Hepatocyte (in vitro differentiated cells): ENCODE measurements at regions not wholly inside any gene's neighbourhood (a gene's known extent, or its start where the extent isn't known, plus 50 kb on each side); places are given as distances from the start of the nearest gene placed in this dataset.

Experiments used
- DNase-seq: peaks from one replicate; pipeline ENCODE4 v3.0.0-alpha.2; 2016; ENCODE audit warnings: low spot score
- H2AFZ ChIP-seq: fragments of 200-600 bp; sonication (generic); 2 replicates; pipeline ENCODE4 v1.6.0; 2016; ENCODE audit warnings: antibody characterized with exemption, mild to moderate bottlenecking
- H3K27ac ChIP-seq: fragments of 200-600 bp; sonication (generic); 2 replicates; pipeline ENCODE4 v1.5.1; 2016; ENCODE audit warnings: mild to moderate bottlenecking
- H3K27me3 ChIP-seq: fragments of 200-600 bp; sonication (generic); 2 replicates; pipeline ENCODE4 v1.6.1; 2016
- H3K36me3 ChIP-seq: fragments of 200-600 bp; sonication (generic); replicated peaks from 2 replicates; pipeline ENCODE4 v1.5.1; 2016; ENCODE audit warnings: low read depth; ENCODE audit not compliant: insufficient read depth
- H3K4me1 ChIP-seq: fragments of 200-600 bp; sonication (generic); 2 replicates; pipeline ENCODE4 v1.5.1; 2016; ENCODE audit warnings: mild to moderate bottlenecking, moderate library complexity; ENCODE audit not compliant: insufficient read depth
- H3K4me2 ChIP-seq: fragments of 200-600 bp; sonication (generic); 2 replicates; pipeline ENCODE4 v1.6.0; 2016
- H3K4me3 ChIP-seq: fragments of 200-600 bp; sonication (generic); 2 replicates; pipeline ENCODE4 v1.5.1; 2016; ENCODE audit warnings: mild to moderate bottlenecking
- H3K79me2 ChIP-seq: fragments of 200-600 bp; sonication (generic); 2 replicates; pipeline ENCODE4 v1.6.0; 2017; ENCODE audit warnings: mild to moderate bottlenecking
- H3K9me2 ChIP-seq: fragments of 200-600 bp; sonication (generic); replicated peaks from 2 replicates; pipeline ENCODE4 v1.6.0; 2017; ENCODE audit warnings: mild to moderate bottlenecking; ENCODE audit not compliant: insufficient read depth
- H3K9me3 ChIP-seq: fragments of 200-600 bp; sonication (generic); 2 replicates; pipeline ENCODE4 v1.5.1; 2016; ENCODE audit warnings: low read depth, mild to moderate bottlenecking
- H4K20me1 ChIP-seq: fragments of 200-600 bp; sonication (generic); 2 replicates; pipeline ENCODE4 v1.6.0; 2016; ENCODE audit warnings: mild to moderate bottlenecking; ENCODE audit not compliant: insufficient read depth, poor library complexity, severe bottlenecking
- EZH2 ChIP-seq: fragments of 200-600 bp; sonication (generic); IDR thresholded peaks from 2 replicates; pipeline ENCODE4 v1.6.1; 2016; ENCODE audit warnings: antibody characterized with exemption, mild to moderate bottlenecking, borderline replicate concordance
- EZH2phosphoT487 ChIP-seq: fragments of 200-600 bp; sonication (generic); IDR thresholded peaks from one replicate; pipeline ENCODE4 v1.6.1; 2018; ENCODE audit warnings: antibody characterized with exemption, mild to moderate bottlenecking, low read depth, moderate library complexity; ENCODE audit not compliant: unreplicated experiment, severe bottlenecking
- WGBS: methylation state at CpG from one replicate; pipeline ENCODE4 v1.1.6; 2016; ENCODE audit warnings: low lambda C conversion rate; ENCODE audit errors: missing lambda C conversion rate; 5-methylcytosine and 5-hydroxymethylcytosine counted together
- TF ChIP-seq, protein P1 (sequence below): fragments of 200-600 bp; sonication (generic); IDR thresholded peaks from 2 replicates; pipeline ENCODE4 v1.5.1; 2016; ENCODE audit warnings: antibody characterized with exemption, mild to moderate bottlenecking; ENCODE audit not compliant: poor library complexity

DNA sequence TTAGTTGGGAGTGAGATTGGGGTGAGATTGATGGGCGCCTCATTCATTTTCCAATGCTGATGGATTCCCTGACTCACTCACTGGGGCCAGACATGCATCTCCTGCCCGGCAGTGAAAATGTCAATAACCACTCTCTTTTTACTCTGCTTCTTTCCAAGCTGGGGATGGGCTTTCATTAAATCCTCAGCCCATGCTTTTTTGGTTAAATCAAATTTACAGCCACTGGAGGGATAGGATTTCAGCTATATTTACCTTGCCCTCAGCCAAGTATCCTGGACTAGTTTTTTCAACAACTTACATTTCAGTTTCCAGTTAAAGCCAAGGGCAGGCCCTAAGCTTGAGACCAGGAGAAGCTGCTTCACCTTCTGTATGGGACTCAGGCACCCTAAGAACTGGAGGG is 162.8 kb downstream of the TSN start:
- Histone ChIP-seq H2AFZ (no peak overlapping the region), H3K36me3 (no peaks in the 10 kb centered on the region), H3K9me3 (no peaks in the 10 kb centered on the region), H3K27me3 (no peaks in the 10 kb centered on the region), H4K20me1 (no peaks in the 10 kb centered on the region), H3K4me3 (no peak overlapping the region), H3K4me1 (no peaks in the 10 kb centered on the region), H3K4me2 (no peak overlapping the region), H3K79me2 (no peaks in the 10 kb centered on the region), H3K27ac (no peak overlapping the region), H3K9me2 (no peaks in the 10 kb centered on the region)
- DNase-seq, result no peak
- WGBS, result 70% methylated on average over 2 of the region's 2 CpGs
- TF ChIP-seq, protein P1, sequence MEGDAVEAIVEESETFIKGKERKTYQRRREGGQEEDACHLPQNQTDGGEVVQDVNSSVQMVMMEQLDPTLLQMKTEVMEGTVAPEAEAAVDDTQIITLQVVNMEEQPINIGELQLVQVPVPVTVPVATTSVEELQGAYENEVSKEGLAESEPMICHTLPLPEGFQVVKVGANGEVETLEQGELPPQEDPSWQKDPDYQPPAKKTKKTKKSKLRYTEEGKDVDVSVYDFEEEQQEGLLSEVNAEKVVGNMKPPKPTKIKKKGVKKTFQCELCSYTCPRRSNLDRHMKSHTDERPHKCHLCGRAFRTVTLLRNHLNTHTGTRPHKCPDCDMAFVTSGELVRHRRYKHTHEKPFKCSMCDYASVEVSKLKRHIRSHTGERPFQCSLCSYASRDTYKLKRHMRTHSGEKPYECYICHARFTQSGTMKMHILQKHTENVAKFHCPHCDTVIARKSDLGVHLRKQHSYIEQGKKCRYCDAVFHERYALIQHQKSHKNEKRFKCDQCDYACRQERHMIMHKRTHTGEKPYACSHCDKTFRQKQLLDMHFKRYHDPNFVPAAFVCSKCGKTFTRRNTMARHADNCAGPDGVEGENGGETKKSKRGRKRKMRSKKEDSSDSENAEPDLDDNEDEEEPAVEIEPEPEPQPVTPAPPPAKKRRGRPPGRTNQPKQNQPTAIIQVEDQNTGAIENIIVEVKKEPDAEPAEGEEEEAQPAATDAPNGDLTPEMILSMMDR, result no peak
- TF ChIP-seq EZH2phosphoT487, result no peak
- TF ChIP-seq EZH2, result no peak

DNA sequence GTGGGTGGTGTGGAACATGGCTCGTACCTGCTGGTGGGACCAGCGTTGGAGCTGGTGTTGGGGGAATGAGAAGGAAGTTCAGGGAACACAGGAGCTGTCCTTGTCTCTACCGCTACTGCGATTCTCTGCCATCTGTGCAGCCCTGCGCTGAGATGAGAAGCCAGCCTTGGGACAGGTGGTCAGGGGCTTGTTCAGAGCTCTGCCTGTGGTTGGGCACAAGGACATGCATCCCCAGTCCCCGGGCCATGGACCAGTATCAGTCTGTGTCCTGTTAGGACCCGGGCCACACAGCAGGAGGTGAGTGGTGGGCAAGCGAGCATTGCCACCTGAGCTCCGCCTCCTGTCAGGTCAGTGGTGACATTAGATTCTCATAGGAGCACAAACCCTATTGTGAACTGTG is 164.4 kb downstream of the TSN start:
- 93% methylated on average over 9 of the region's 9 CpGs for WGBS
- Histone ChIP-seq H3K27ac (no peak overlapping the region), H3K36me3 (no peaks in the 10 kb centered on the region), H3K9me3 (no peaks in the 10 kb centered on the region), H3K4me3 (no peak overlapping the region), H3K9me2 (no peaks in the 10 kb centered on the region), H3K27me3 (no peaks in the 10 kb centered on the region), H4K20me1 (no peaks in the 10 kb centered on the region), H3K4me1 (no peaks in the 10 kb centered on the region), H3K79me2 (no peaks in the 10 kb centered on the region), H3K4me2 (no peak overlapping the region), H2AFZ (no peak overlapping the region)
- TF ChIP-seq, protein P1, result no peak
- TF ChIP-seq EZH2phosphoT487 (no peak), EZH2 (no peak)
- no peak for DNase-seq

DNA sequence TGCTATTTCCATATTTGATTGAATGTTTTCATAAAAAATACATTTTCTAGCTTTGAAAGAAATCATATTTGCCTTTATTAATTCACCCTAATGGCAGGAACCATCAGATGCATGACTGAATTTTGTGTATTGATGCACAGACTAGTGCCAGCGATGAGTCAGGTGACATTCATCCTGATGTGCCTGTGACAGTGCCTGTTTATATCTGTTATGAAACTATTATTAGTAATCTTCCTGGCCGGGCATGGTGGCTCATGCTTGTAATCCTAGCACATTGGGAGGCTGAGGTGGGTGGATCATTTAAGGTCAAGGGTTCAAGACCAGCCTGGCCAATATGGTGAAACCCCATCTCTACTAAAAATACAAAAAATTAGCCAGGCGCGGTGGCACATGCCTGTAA is 170.0 kb downstream of the TSN start:
- H3K4me3 ChIP-seq, result no peak overlapping the region
- no peaks in the 10 kb centered on the region for H3K36me3 ChIP-seq
- TF ChIP-seq EZH2, result no peak
- no peak for TF ChIP-seq EZH2phosphoT487
- TF ChIP-seq, protein P1, result no peak
- DNase-seq, result no peak
- no peaks in the 10 kb centered on the region for H3K27me3 ChIP-seq
- H3K79me2 ChIP-seq, result no peaks in the 10 kb centered on the region
- no peak overlapping the region for H3K4me2 ChIP-seq
- H3K9me2 ChIP-seq, result no peaks in the 10 kb centered on the region
- H3K4me1 ChIP-seq, result no peaks in the 10 kb centered on the region
- no peaks in the 10 kb centered on the region for H4K20me1 ChIP-seq
- no peaks in the 10 kb centered on the region for H3K9me3 ChIP-seq
- H3K27ac ChIP-seq, result no peak overlapping the region
- WGBS, result 89% methylated on average over 4 of the region's 4 CpGs
- no peak overlapping the region for H2AFZ ChIP-seq

DNA sequence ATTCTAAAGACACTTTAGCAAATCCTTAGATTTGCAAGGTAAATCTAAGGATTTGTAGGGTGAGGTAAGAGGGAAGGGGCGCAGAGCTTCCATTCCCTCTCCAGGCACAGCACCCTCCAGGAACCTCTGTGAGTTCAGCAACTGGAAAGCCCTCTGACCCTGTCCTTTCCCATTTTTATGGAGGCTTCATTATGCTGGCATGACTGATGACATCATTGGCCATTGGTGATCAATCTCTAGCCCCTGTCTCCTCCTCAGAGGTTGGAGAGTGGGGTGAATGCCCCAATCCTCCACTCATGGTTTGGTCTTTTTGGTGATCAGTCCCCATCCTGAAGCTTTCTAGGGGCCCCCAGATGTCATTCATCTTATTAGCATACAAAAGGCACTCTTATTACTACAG is 187.8 kb downstream of the TSN start:
- 93% methylated on average over 1 of the region's 1 CpG for WGBS
- Histone ChIP-seq H3K27me3 (no peaks in the 10 kb centered on the region), H3K27ac (no peak overlapping the region), H3K9me2 (peaks cover 2% of the 10 kb centered on the region), H2AFZ (no peak overlapping the region), H3K4me3 (no peak overlapping the region), H3K79me2 (no peaks in the 10 kb centered on the region), H4K20me1 (no peaks in the 10 kb centered on the region), H3K36me3 (no peaks in the 10 kb centered on the region), H3K9me3 (no peaks in the 10 kb centered on the region), H3K4me2 (no peak overlapping the region), H3K4me1 (no peaks in the 10 kb centered on the region)
- no peak for DNase-seq
- TF ChIP-seq EZH2 (no peak), EZH2phosphoT487 (no peak)
- TF ChIP-seq, protein P1, result no peak
